NCI-H1105 (cell line): ENCODE measurements at regions not wholly inside any gene's neighbourhood (a gene's known extent, or its start where the extent isn't known, plus 50 kb on each side); places are given as distances from the start of the nearest gene placed in this dataset.
"Not testable (repeated sequence)": the region's sequence is repeated elsewhere in the genome, so short reads cannot be mapped to it uniquely, and the experiment has no call there.

Experiments
- DNase-seq: peaks from one replicate; lab custom pipeline; 2025; lab: John Stamatoyannopoulos, UW

DNA sequence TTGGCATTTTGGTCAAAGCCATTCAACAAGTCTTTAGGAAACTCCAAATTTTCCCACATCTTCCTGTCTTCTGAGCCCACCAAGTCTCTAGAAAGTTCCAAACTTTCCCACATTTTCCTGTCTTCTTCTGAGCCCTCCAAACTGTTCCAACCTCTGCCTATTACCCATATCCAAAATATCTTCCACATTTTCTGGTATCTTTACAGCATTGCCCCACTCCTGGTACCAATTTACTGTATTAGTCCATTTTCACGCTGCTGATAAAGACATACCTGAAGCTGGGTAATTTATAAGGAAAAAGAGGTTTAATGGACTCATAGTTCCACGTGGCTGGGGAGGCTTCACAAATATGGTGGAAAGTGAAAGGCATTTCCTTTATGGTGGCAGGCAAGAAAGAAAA is 56.1 kb upstream of the GABRA3 start:
- DNase-seq = not testable (repeated sequence)

DNA sequence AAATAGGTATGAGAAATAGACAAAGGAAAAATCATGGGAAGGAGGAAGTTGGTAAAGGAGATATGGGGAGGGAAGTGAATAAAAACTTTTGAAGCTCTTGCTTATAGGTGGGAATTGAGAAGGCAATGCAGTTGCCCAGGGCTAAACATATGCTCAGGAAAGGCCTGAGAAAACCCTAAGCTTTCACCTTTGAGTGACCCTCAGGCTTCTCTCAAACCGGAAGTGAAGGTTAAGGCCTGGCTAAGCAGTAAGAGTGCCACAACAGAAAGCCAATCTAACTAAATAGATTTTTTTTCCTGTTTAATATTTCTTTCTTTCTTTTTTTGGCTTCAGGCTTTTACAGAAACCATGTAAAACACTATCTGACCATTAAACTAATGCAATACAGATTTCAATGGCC is 69.5 kb upstream of the GABRA3 start:
- DNase-seq = no peak

DNA sequence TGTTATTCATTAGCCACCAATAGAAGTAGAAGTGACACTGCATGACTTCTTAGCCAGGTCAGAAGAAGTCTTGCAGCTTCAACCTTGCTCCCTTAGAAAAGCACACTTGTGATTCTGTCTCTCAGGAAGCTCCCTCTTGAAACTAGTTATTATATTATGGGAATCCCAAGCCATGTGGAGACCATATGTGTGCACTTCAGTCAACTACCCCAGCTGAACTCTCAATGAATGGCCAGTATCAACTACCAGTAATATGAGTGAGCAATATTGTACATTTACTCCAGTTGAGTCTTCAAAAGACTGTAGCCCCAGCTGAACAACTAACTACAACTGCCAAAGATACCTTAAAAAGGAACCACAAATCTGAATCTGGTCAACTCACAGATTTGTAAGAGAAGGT is 77.1 kb upstream of the GABRA3 start:
- no peak for DNase-seq

DNA sequence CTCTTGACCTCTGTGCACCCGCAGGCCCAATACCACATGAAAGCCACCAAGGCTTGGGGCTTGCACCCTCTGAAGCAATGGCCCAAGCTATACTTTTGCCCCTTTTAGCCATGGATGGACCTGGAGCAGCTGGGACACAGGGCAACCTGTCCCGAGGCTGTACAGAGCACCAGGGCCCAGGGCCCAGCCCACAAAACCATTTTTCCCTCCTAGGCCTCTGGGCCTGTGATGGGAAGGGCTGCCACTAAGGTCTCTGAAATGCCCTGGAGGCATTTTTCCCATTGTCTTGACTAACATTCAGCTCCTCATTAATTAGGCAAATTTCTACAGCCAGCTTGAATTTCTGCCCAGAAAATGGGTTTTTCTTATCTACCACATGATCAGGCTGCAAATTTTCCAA is 79.9 kb upstream of the GABRA3 start:
- no peak for DNase-seq

DNA sequence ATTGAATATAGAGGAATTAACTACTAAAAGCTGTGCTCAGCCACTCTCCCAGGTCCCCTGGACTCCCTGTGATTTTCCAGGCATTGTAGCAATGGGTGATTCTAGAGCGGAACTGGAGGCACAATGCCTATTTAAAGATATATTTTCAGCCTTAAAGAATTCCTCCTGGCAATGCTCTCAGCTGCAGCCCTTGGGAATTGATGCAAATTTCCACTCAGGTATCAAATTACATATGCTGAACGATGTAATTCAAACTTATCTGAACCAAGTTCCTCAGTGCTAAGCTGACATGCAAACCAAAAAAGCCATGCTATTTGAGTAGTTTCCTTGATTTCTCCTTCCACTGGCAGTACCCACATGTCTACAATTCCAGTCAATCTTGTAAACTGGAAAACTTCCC is 86.3 kb upstream of the GABRA3 start:
- peak; percentile 1 for DNase-seq

DNA sequence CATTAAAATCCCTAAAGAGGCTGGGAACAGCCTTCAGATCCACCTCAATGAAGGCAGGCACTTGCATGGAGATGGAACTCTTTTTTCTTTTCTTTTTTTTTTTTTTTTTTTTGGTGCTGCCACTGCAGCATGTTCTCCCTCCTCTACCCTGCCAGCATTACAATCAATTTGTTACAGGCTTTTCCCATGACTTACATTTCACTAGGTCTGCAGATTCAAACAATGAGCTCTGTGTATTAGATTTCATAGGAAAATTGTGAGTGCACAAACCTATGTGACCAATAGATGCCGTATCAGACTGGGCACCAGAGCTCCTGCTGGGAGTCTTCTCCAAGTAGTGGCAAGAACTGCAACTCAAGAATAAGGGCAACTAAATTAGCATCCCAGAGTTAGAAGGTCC is 63.8 kb upstream of the GABRQ start:
- no peak for DNase-seq

DNA sequence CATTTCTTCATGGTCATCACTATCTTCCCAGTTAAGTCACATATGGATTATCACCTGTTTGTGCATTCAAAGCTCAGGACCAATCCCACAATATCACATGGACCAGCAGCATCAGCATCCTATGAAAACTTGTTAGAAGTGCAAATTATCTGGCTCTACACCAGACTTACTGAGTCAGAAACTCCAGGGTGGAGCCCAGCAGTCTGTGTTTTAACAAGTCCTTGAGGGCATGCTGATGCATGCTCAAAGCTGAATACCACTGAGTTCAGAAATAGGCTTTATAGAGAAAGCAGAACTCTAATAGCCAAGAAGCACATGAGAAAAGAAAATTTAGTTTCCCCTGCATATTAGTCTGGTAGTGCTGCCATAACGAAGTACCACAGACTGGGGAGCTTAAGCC is 62.4 kb upstream of the GABRQ start:
- no peak for DNase-seq

DNA sequence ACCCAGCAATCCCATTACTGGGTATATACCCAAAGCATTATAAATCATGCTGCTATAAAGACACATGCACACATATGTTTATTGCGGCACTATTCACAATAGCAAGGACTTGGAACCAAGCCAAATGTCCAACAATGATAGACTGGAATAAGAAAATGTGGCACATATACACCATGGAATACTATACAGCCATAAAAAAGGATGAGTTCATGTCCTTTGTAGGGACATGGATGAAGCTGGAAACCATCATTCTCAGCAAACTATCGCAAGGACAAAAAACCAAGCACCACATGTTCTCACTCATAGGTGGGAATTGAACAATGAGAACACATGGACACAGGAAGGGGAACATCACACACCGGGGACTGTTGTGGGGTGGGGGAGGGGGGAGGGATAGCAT is 50.2 kb upstream of the GABRQ start:
- DNase-seq = not testable (repeated sequence)
